ENCODE measurements at regions not wholly inside any gene's neighbourhood (a gene's known extent, or its start where the extent isn't known, plus 50 kb on each side); places are given as distances from the start of the nearest gene placed in this dataset.
"Not testable (repeated sequence)": the region's sequence is repeated elsewhere in the genome, so short reads cannot be mapped to it uniquely, and the experiment has no call there.

- DNase-seq = no peak
Measured at GRCh38 chr5:6321078-6321477, 57.3 kb downstream of the MED10 start.

- DNase-seq = no peak
Measured at GRCh38 chr5:6319116-6319515, 59.2 kb downstream of the MED10 start.

- DNase-seq = no peak
Measured at GRCh38 chr5:6317116-6317798, 61.1 kb downstream of the MED10 start.

- no peak for DNase-seq
Measured at GRCh38 chr5:6315580-6315979, 62.8 kb downstream of the MED10 start.

GRCh38 chr5:6311568-6312501 lies 66.5 kb downstream of the MED10 start:
- no peak for DNase-seq

GRCh38 chr5:6309949-6310348 lies 68.4 kb downstream of the MED10 start:
- no peak for DNase-seq

GRCh38 chr5:6308683-6309082 lies 69.7 kb downstream of the MED10 start:
- DNase-seq = no peak

- DNase-seq = no peak
Measured at GRCh38 chr5:6307304-6307703, 71.0 kb downstream of the MED10 start.

GRCh38 chr5:6305853-6306252 lies 72.5 kb downstream of the MED10 start:
- no peak for DNase-seq

GRCh38 chr5:6302684-6303083 lies 75.7 kb downstream of the MED10 start:
- DNase-seq = no peak

GRCh38 chr5:6302075-6302474 lies 76.3 kb downstream of the MED10 start:
- DNase-seq = no peak

GRCh38 chr5:6296524-6296923 lies 81.8 kb downstream of the MED10 start:
- no peak for DNase-seq

GRCh38 chr5:6291961-6292360 lies 86.4 kb downstream of the MED10 start:
- DNase-seq = no peak

- no peak for DNase-seq
Measured at GRCh38 chr5:6289239-6289638, 89.1 kb downstream of the MED10 start.

- DNase-seq = no peak
Measured at GRCh38 chr5:6287176-6287575, 91.2 kb downstream of the MED10 start.

GRCh38 chr5:6286404-6286803 lies 91.9 kb downstream of the MED10 start:
- no peak for DNase-seq

GRCh38 chr5:6284491-6284890 lies 93.9 kb downstream of the MED10 start:
- DNase-seq = not testable (repeated sequence)

GRCh38 chr5:6282352-6282751 lies 96.0 kb downstream of the MED10 start:
- no peak for DNase-seq

- DNase-seq = no peak
Measured at GRCh38 chr5:6281818-6282217, 96.5 kb downstream of the MED10 start.

GRCh38 chr5:6280425-6281100 lies 97.8 kb downstream of the MED10 start:
- no peak for DNase-seq

- no peak for DNase-seq
Measured at GRCh38 chr5:6279607-6280006, 98.7 kb downstream of the MED10 start.

GRCh38 chr5:6274846-6275543 lies 103.4 kb downstream of the MED10 start:
- no peak for DNase-seq

GRCh38 chr5:6273749-6274148 lies 104.6 kb downstream of the MED10 start:
- no peak for DNase-seq
